Spinal cord (tissue), 9 donors: ENCODE measurements at regions not wholly inside any gene's neighbourhood (a gene's known extent, or its start where the extent isn't known, plus 50 kb on each side); places are given as distances from the start of the nearest gene placed in this dataset.
"Not testable (repeated sequence)": the region's sequence is repeated elsewhere in the genome, so short reads cannot be mapped to it uniquely, and the experiment has no call there.

Experiments used
- DNase-seq, 6 donors: peaks; one replicate each; pipeline versions ENCODE4 v3.0.0 to v3.0.0-alpha.2; 2013 to 2015; ENCODE audit warnings: low spot score in 6 of 6, low read depth in 4 of 6
- H3K27ac ChIP-seq: one replicate; pipeline ENCODE4 v1.5.1; 2013; ENCODE audit warnings: low read depth, low read length, control low read depth
- H3K27me3 ChIP-seq: one replicate; pipeline ENCODE4 v1.6.1; 2013; ENCODE audit warnings: low read length; ENCODE audit not compliant: control insufficient read depth, insufficient read depth
- H3K36me3 ChIP-seq: one replicate; pipeline ENCODE4 v1.6.1; 2013; ENCODE audit warnings: low read length; ENCODE audit not compliant: control insufficient read depth, insufficient read depth
- H3K4me1 ChIP-seq: one replicate; pipeline ENCODE4 v1.6.1; 2013; ENCODE audit warnings: low read length; ENCODE audit not compliant: control insufficient read depth, insufficient read depth
- H3K4me3 ChIP-seq: one replicate; pipeline ENCODE4 v1.5.1; 2013; ENCODE audit warnings: low read depth, low read length, control low read depth
- H3K9me3 ChIP-seq: one replicate; pipeline ENCODE4 v1.6.1; 2013; ENCODE audit warnings: low read length; ENCODE audit not compliant: control insufficient read depth, insufficient read depth
- WGBS: methylation state at CpG from one replicate; pipeline ENCODE4 v1.1.5; 2013; ENCODE audit warnings: missing lambda C conversion rate; ENCODE audit not compliant: insufficient coverage; 5-methylcytosine and 5-hydroxymethylcytosine counted together
- donor health status: healthy.

DNA sequence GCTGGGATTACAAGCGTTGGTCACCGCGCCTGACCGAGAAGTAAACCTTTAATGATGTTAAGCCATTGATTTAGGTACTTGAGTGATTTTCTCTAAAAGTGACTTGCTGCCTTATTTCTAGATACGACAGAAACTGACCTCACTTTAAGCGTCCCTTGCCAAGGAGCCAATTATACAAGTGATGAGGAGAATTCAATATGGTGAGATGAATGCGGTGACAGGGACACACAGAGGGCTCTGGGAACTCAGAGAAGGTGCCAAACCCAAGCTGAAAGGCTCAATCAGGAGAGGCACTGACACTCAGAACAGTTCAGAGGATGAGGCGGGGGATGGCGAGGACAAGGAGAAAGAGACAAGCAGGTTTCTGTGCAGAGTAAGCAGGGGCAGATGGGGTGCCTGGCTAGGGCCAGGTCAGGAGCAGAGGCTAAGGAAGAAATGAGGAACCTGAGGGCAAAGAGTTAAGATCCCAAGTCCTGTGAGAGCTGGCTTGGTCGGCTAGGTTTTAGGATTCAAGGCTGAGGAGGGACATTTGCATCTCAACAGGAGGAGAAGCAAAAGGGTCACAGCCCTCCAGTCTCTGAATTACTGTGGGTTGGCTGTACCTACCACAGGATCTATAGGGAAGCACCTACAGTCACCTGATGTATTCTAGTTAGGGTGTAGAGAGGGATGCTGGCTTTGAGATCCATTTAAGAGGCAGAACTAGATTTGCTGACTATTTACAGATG is 83.2 kb upstream of the USP24 start:
- Histone ChIP-seq H3K4me3 (no peak overlapping the region), H3K9me3 (no peaks in the 10 kb centered on the region), H3K27me3 (no peaks in the 10 kb centered on the region), H3K4me1 (no peaks in the 10 kb centered on the region), H3K36me3 (no peaks in the 10 kb centered on the region), H3K27ac (no peak overlapping the region)
- DNase-seq, result no peak
- WGBS, result 82% methylated on average over 6 of the region's 10 CpGs

DNA sequence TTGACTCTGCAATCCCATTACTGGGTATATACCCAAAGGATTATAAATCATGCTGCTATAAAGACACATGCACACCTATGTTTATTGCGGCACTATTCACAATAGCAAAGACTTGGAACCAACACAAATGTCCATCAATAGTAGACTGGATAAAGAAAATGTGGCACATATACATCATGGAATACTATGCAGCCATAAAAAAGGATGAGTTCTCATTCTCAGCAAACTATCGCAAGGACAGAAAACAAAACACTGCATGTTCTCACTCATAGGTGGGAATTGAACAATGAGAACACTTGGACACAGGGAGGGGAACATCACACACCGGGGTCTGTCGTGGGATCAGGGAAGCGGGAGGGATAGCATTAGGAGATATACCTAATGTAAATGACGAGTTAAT is 81.1 kb upstream of the USP24 start:
- not testable (repeated sequence) for H3K27ac ChIP-seq, H3K4me1 ChIP-seq, H3K27me3 ChIP-seq, H3K9me3 ChIP-seq, H3K36me3 ChIP-seq, H3K4me3 ChIP-seq, DNase-seq
- no CpG with 5 or more reads among the region's 6 CpGs for WGBS

DNA sequence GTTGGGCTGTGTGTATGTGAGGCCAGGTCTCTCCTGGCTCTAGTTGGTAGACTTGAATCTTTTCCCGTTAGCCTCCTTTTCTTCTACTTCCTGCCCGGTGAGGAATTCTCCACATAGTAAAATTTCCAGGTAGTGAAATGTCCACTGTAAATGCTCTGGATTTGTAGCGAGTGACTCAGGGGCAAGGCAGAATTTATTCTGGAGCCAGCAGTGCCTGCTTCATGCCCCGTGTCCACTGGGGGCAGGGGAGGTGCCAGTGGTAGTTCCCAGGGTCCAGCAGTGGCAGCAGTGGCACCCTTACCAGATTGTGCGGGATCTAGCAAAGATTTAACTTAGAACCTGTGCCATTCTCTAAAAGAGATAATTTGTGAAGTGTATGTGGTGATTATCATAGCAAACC is 74.5 kb upstream of the USP24 start:
- no peaks in the 10 kb centered on the region for H3K36me3 ChIP-seq
- 85% methylated on average over 3 of the region's 5 CpGs for WGBS
- H3K27ac ChIP-seq, result no peak overlapping the region
- no peaks in the 10 kb centered on the region for H3K4me1 ChIP-seq
- DNase-seq, result no peak
- no peak overlapping the region for H3K4me3 ChIP-seq
- H3K27me3 ChIP-seq, result no peaks in the 10 kb centered on the region
- H3K9me3 ChIP-seq, result no peaks in the 10 kb centered on the region

DNA sequence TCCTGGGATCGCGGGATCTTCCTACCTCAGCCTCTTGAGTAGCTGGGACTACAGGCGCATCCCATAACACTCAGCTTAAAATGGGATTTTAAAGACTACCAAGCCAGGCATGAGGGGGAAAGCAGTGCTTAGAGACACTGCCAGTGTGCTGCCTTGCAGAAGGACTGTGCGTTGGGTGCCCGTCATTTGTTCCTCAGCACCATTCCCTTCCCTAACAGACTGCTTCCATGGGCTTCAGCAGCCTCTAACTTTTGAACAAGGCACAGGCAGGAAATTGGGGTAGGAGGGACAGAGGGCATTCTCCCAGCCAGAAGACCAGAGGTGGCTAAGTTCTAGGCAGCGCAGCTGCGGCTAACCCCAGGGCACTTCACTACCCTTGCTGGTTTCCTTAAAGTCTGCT is 73.9 kb upstream of the USP24 start:
- Histone ChIP-seq H3K4me1 (no peaks in the 10 kb centered on the region), H3K4me3 (no peak overlapping the region), H3K36me3 (no peaks in the 10 kb centered on the region), H3K9me3 (no peaks in the 10 kb centered on the region), H3K27ac (no peak overlapping the region), H3K27me3 (no peaks in the 10 kb centered on the region)
- whole genome bisulfite sequencing, result 100% methylated on average over 3 of the region's 7 CpGs
- no peak for DNase-seq

DNA sequence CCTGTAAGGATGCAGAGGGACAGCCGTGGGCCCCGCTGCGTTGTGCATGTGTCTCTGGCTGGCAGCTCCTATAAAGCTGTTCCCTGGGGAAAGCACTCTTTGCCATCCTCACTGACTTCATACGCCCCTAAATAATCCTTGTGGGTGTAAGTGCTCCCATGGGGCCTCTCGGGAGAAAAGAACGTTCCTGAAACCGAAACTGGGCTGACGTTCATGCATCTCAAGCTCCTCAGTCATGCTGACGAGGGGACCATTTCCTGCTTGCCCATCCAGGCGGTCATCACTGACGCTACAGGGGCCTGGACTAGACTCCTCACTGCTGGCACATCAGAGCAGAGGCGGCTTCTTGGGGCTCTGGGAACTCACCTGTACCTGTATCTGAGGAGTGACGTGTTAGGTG is 73.1 kb upstream of the USP24 start:
- H3K4me1 ChIP-seq, result no peaks in the 10 kb centered on the region
- 90% methylated on average over 12 of the region's 13 CpGs for WGBS
- H3K9me3 ChIP-seq, result no peaks in the 10 kb centered on the region
- no peak for DNase-seq
- H3K4me3 ChIP-seq, result no peak overlapping the region
- no peaks in the 10 kb centered on the region for H3K36me3 ChIP-seq
- H3K27me3 ChIP-seq, result no peaks in the 10 kb centered on the region
- no peak overlapping the region for H3K27ac ChIP-seq

DNA sequence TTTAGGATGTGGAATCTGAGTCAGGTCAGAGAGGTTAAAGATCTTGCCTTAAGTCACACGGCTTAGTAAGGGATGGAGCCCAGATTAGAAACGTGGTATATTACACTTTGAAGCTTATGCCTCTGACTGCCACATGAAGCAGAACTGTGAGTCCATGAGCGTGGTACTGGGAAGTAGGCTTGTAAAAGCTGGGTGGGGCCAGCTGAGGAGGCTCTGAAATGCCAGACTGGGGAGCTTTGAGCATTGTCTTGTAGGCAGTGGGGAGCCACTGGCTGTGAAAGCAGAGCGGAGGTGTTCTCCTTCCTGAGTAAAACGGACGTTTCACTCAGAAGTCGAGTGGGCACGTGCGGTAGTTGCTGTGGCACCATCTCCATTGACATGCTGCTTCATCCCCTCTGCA is 72.6 kb upstream of the USP24 start:
- H3K9me3 ChIP-seq, result no peaks in the 10 kb centered on the region
- no peak overlapping the region for H3K4me3 ChIP-seq
- no peaks in the 10 kb centered on the region for H3K27me3 ChIP-seq
- WGBS, result 84% methylated on average over 9 of the region's 9 CpGs
- no peaks in the 10 kb centered on the region for H3K36me3 ChIP-seq
- no peak for DNase-seq
- H3K27ac ChIP-seq, result no peak overlapping the region
- no peaks in the 10 kb centered on the region for H3K4me1 ChIP-seq

DNA sequence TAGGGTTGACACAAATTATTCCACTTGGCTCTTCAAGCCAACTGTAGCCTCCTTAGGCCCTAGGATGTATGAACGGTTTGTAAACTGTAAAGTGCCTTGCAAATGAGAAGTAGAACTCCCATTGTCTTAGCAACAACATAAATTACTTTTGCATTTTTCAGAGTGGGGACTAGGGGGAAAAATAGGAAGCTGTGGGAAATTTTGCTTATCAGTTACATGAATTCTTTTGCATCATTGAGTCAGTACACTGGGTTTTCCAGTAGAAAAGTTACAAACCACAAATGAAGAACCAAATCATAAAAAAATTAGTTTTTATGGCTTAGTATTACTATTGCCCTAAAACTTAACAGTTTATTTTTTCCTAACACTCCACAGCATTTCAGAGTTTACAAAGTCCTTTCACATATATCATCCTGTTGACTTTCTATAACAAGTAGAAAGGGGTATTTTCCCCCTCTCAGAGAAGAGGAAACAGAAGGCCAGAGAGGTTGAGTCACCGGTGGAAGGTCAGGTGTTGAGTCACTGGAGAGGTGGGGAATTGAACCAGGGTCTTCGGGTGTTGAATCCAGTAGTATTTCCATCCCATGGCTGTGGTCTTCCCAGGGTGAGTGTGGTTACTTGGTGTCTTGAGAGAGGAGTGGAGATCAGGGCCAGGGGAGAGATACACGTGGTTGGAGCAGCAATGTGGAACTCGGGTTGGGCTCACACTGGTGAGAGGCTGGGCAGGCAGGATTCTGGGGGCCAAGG is 71.9 kb upstream of the USP24 start:
- H3K9me3 ChIP-seq, result no peaks in the 10 kb centered on the region
- H3K27ac ChIP-seq, result no peak overlapping the region
- DNase-seq, result no peak
- no peaks in the 10 kb centered on the region for H3K27me3 ChIP-seq
- no peaks in the 10 kb centered on the region for H3K4me1 ChIP-seq
- H3K36me3 ChIP-seq, result no peaks in the 10 kb centered on the region
- H3K4me3 ChIP-seq, result no peak overlapping the region
- 91% methylated on average over 4 of the region's 5 CpGs for WGBS

DNA sequence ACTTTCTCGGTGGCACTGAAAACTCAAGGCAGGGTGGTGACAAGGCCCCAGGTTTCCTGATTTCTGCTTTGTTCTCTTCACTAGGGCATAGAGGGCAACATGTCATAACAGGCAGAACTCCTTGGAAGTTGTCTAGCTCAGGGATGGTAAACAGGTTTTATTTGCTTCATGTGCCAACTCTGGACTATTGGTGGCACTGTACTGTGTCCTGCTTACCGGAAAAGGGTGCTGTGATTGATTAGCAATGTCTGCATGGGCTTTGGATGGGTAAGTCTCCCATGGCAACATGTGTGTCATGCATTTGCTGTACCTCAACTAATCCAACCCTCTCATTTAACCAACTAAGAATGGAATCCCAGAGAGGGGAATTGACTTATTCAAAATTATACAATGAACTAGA is 70.7 kb upstream of the USP24 start:
- H3K36me3 ChIP-seq, result no peaks in the 10 kb centered on the region
- DNase-seq, result peak in 1 of 6 donors; percentile 17

DNA sequence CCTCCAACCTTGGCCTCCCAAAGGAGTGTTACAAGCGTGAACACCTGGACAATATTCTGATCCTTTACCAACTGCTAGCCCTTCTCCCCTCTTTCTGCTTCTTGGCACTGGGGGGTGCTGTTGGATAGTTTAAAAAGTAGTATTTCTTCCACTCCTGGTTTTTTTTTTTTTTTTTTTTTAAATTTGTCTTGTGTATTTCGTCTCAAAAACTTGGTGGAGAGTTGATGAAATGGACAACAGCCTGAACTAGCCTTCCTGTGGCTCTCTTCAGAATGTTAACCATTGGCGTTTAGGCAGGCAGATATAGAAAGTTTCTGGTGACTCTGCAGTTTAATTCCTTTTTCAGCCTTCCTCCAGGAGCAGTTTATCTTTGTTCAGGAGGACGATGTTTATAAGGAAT is 69.7 kb upstream of the USP24 start:
- H3K9me3 ChIP-seq, result no peaks in the 10 kb centered on the region
- H3K4me1 ChIP-seq, result no peaks in the 10 kb centered on the region
- no peaks in the 10 kb centered on the region for H3K27me3 ChIP-seq
- H3K4me3 ChIP-seq, result no peak overlapping the region
- peak in 4 of 6 donors; percentile 26 to 85 (median 54) for DNase-seq
- WGBS, result no CpG with 5 or more reads among the region's 4 CpGs
- H3K27ac ChIP-seq, result no peak overlapping the region
- no peaks in the 10 kb centered on the region for H3K36me3 ChIP-seq

More for the DNA sequence above, 70.7 kb upstream of the USP24 start:
- H3K9me3 ChIP-seq, result no peaks in the 10 kb centered on the region
- no peaks in the 10 kb centered on the region for H3K27me3 ChIP-seq
- H3K4me1 ChIP-seq, result no peaks in the 10 kb centered on the region
- 60% methylated on average over 2 of the region's 2 CpGs for whole genome bisulfite sequencing
- H3K27ac ChIP-seq, result no peak overlapping the region
- H3K4me3 ChIP-seq, result no peak overlapping the region

DNA sequence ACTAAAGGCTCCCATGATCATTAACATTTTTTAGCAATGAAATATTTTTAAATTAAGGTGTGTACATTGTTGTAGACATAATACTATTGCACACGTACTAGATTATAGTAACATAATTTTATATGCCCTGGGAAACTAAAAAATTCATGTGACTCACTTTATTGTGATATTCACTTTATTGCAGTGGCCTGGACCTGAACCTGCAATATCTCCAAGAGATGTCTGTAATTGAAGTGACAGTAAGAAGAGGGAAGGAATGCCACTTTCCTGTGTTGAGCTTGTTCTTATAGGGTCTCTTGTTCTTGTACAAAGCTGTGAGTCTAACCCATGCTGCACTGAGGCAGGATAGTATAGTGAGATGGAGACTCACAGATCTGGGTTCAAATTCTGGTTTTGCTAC is 66.9 kb upstream of the USP24 start:
- WGBS, result no CpG with 5 or more reads among the region's 1 CpG
- Histone ChIP-seq H3K27ac (no peak overlapping the region), H3K27me3 (no peaks in the 10 kb centered on the region), H3K4me1 (peaks cover 5% of the 10 kb centered on the region), H3K4me3 (no peak overlapping the region), H3K9me3 (no peaks in the 10 kb centered on the region), H3K36me3 (no peaks in the 10 kb centered on the region)
- no peak for DNase-seq
